Lower leg skin (tissue), 3 donors: ENCODE measurements at regions not wholly inside any gene's neighbourhood (a gene's known extent, or its start where the extent isn't known, plus 50 kb on each side); places are given as distances from the start of the nearest gene placed in this dataset.

ENCODE experiments used
- CTCF ChIP-seq, 3 donors: fragments of 450-650 bp; IDR thresholded peaks; one replicate each; pipeline ENCODE4 v1.5.1; 2016; ENCODE audit warnings: antibody characterized with exemption in 3 of 3, mild to moderate bottlenecking in 3 of 3, moderate library complexity in 2 of 3
- POLR2A ChIP-seq, 2 donors: fragments of 450-650 bp; IDR thresholded peaks; one replicate each; pipeline ENCODE4 v1.6.1; 2016 to 2017; ENCODE audit warnings: antibody characterized with exemption in 2 of 2, mild to moderate bottlenecking in 1 of 2, moderate library complexity in 1 of 2

- TF ChIP-seq POLR2A (IDR thresholded peaks at IDR 0.05) (no peak), CTCF (IDR thresholded peaks at IDR 0.05) (no peak)
Observed at GRCh38 chr12:81963026-81963425, 203.9 kb upstream of the PPFIA2 start.
